ENCODE measurements at regions not wholly inside any gene's neighbourhood (a gene's known extent, or its start where the extent isn't known, plus 50 kb on each side); places are given as distances from the start of the nearest gene placed in this dataset.

GRCh38 chr15:25624504-25625177 lies 185.8 kb upstream of the UBE3A start:
- no peak overlapping the region for H3K4me2 ChIP-seq (replicated peaks; ENCODE audit: low read depth, low read length, poor library complexity, severe bottlenecking)
- 80% methylated on average over 11 of the region's 11 CpGs for WGBS (ENCODE audit: insufficient coverage)
- no peaks in the 10 kb centered on the region for H3K36me3 ChIP-seq (replicated peaks in 1 of 2; ENCODE audit: control extremely low read depth in 1 of 2, control insufficient read depth in 1 of 2, extremely low read depth in 1 of 2, insufficient read depth in 2 of 2, low read length in 1 of 2)
- no peak overlapping the region for H3K9ac ChIP-seq (ENCODE audit: low read length)
- POLR2A ChIA-PET, result no interaction called here
- Mint-ChIP-seq H3K4me1 (no peaks in the 10 kb centered on the region), H3K4me3 (no peak overlapping the region), H3K27me3 (no peaks in the 10 kb centered on the region), H3K9me3 (ENCODE audit: insufficient read depth) (peaks cover 11% of the 10 kb centered on the region), H3K27ac (no peak overlapping the region)
- intact Hi-C loops (cut with micrococcal nuclease), result no loop called here
- H3K9me3 ChIP-seq (ENCODE audit: control extremely low read depth in 1 of 3, control insufficient read depth in 2 of 3, insufficient read depth in 1 of 3, low read length in 2 of 3), result no peaks in the 10 kb centered on the region
- no peak overlapping the region for H2AFZ ChIP-seq (ENCODE audit: insufficient read depth, low read depth, low read length, poor library complexity, severe bottlenecking)
- H3K4me1 ChIP-seq (ENCODE audit: control insufficient read depth in 2 of 2, insufficient read depth in 2 of 2, low read length in 2 of 2), result no peaks in the 10 kb centered on the region
- CTCF ChIA-PET, result no interaction called here
- no peaks in the 10 kb centered on the region for H4K20me1 ChIP-seq (ENCODE audit: control insufficient read depth, insufficient read depth, low read length, poor library complexity, severe bottlenecking)
- no peaks in the 10 kb centered on the region for H3K79me2 ChIP-seq (ENCODE audit: control insufficient read depth, insufficient read depth, low read length)
- ATAC-seq (ENCODE audit: low read depth) (no peak), DNase-seq (no peak)
- no peaks in the 10 kb centered on the region for H3K27me3 ChIP-seq (replicated peaks in 1 of 4; ENCODE audit: control extremely low read depth in 1 of 4, control insufficient read depth in 3 of 4, insufficient read depth in 4 of 4, low read length in 3 of 4)
- H3K27ac ChIP-seq (ENCODE audit: low read length in 2 of 2), result no peak overlapping the region
- no peak overlapping the region for H3K4me3 ChIP-seq (ENCODE audit: control extremely low read depth in 1 of 5, extremely low read depth in 1 of 5, insufficient read depth in 1 of 5, low read depth in 2 of 5, low read length in 4 of 5)
- TF ChIP-seq CTCF (IDR thresholded peaks at IDR 0.05) (no peak), EZH2 (IDR thresholded peaks at IDR 0.05; ENCODE audit: borderline replicate concordance, insufficient read depth, low read depth, low read length, poor library complexity, severe bottlenecking) (no peak)

- Histone ChIP-seq H3K79me2 (ENCODE audit: control insufficient read depth, insufficient read depth, low read length) (no peaks in the 10 kb centered on the region), H3K36me3 (replicated peaks in 1 of 2; ENCODE audit: control extremely low read depth in 1 of 2, control insufficient read depth in 1 of 2, extremely low read depth in 1 of 2, insufficient read depth in 2 of 2, low read length in 1 of 2) (no peaks in the 10 kb centered on the region), H3K27ac (ENCODE audit: low read length in 2 of 2) (no peak overlapping the region), H2AFZ (ENCODE audit: insufficient read depth, low read depth, low read length, poor library complexity, severe bottlenecking) (no peak overlapping the region), H3K4me1 (ENCODE audit: control insufficient read depth in 2 of 2, insufficient read depth in 2 of 2, low read length in 2 of 2) (no peaks in the 10 kb centered on the region), H3K27me3 (replicated peaks in 1 of 4; ENCODE audit: control extremely low read depth in 1 of 4, control insufficient read depth in 3 of 4, insufficient read depth in 4 of 4, low read length in 3 of 4) (no peaks in the 10 kb centered on the region), H3K4me3 (ENCODE audit: control extremely low read depth in 1 of 5, extremely low read depth in 1 of 5, insufficient read depth in 1 of 5, low read depth in 2 of 5, low read length in 4 of 5) (no peak overlapping the region), H3K9ac (ENCODE audit: low read length) (no peak overlapping the region), H4K20me1 (ENCODE audit: control insufficient read depth, insufficient read depth, low read length, poor library complexity, severe bottlenecking) (no peaks in the 10 kb centered on the region), H3K9me3 (ENCODE audit: control extremely low read depth in 1 of 3, control insufficient read depth in 2 of 3, insufficient read depth in 1 of 3, low read length in 2 of 3) (peaks cover 0 to 3% (median 0%) of the 10 kb centered on the region in 3 donors), H3K4me2 (replicated peaks; ENCODE audit: low read depth, low read length, poor library complexity, severe bottlenecking) (no peak overlapping the region)
- H3K27me3 Mint-ChIP-seq, result no peaks in the 10 kb centered on the region
- H3K27ac Mint-ChIP-seq, result no peak overlapping the region
- TF ChIP-seq EZH2 (IDR thresholded peaks at IDR 0.05; ENCODE audit: borderline replicate concordance, insufficient read depth, low read depth, low read length, poor library complexity, severe bottlenecking) (no peak), CTCF (IDR thresholded peaks at IDR 0.05) (no peak)
- CTCF ChIA-PET, result no interaction called here
- intact Hi-C loops (cut with micrococcal nuclease), result no loop called here
- WGBS (ENCODE audit: insufficient coverage), result 95% methylated on average over 4 of the region's 5 CpGs
- ATAC-seq (ENCODE audit: low read depth), result no peak
- no peak overlapping the region for H3K4me3 Mint-ChIP-seq
- no peaks in the 10 kb centered on the region for H3K4me1 Mint-ChIP-seq
- H3K9me3 Mint-ChIP-seq (ENCODE audit: insufficient read depth), result peaks cover 6% of the 10 kb centered on the region
- POLR2A ChIA-PET, result no interaction called here
- DNase-seq, result no peak
These were observed 184.9 kb upstream of the UBE3A start for GRCh38 chr15:25623708-25624107.
